Myocyte (in vitro differentiated cells): ENCODE measurements at regions not wholly inside any gene's neighbourhood (a gene's known extent, or its start where the extent isn't known, plus 50 kb on each side); places are given as distances from the start of the nearest gene placed in this dataset.
A peak's percentile ranks its signal among the peaks of the same experiment; 100 is the strongest.
"Not testable (repeated sequence)": the region's sequence is repeated elsewhere in the genome, so short reads cannot be mapped to it uniquely, and the experiment has no call there.

Experiments used
- DNase-seq: peaks from one replicate; pipeline ENCODE4 v3.0.0-alpha.2; 2012; ENCODE audit warnings: low read depth

DNA sequence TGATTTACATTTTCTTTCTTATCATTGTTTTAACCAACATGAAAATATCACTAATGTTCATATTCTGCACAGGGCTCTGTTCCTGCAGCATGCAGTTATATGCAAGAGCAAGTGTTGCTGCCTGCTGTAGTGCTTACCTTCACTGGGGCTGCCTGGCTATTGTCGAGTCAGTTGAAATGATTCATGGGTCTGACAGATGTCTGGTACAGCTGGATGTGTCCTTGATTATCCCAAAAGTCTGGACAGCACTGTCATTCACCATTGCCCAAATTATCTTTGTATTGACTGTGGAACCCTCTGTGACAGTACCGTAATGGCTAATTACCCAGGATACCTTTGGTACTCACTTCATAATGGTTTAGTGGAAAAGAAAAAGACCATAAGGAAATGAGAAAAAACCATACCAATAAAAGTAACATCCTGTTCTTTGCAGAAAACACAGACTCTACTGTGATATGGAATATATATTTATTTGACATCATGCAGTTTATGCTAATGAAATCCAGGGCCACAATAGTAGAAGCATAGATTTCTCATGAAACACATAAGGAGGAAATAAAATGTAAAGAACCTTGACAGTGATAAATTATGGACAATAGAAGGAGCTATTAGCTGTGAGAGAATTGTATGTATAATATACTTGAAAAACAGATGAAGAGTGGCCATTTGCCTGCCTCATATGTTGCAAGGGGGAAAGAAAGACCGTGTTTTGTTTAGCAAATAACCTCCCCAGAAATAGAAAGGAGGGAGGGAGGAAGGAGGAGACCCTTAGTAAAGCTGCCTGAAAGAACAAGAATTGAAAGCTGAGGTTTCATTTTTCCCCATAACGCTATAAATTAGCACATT, 249.8 kb upstream of the ATP5MC3 start:
- no peak for DNase-seq

- DNase-seq: no peak
Observed at GRCh38 chr2:175430236-175430635, 248.7 kb upstream of the ATP5MC3 start.

- DNase-seq: no peak
Observed at GRCh38 chr2:175418224-175418835, 236.8 kb upstream of the ATP5MC3 start.

DNA sequence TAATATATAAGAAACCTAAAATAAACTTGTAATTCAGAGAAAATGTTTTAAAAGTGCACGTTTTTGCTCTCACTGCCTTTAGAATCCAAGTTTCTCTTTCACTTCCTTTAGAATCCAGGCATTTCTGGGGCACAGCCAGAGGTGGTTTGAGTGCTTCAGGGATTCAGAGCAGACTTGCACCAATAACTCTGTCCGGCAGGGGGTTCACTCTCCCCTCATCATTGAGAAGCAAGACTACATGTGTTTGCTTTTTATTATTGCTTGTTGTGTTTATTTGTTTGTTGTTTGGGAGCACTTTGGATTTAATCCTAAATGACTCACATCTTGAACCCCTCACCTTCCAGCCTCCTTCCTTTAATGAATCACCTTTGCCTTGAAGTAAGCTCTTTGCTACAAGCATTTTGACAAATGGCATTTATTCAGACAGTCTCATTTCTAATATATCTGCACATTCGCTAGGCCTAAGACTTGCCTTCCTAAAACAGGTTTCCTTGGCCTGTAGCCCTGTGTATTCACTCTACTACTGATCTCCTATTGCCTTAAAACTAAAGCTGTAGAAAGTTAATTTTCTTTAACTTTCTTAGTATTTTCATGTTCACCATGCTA, 233.5 kb upstream of the ATP5MC3 start:
- DNase-seq: peak; percentile 57

- DNase-seq: no peak
Observed at GRCh38 chr2:175414191-175414881, 232.8 kb upstream of the ATP5MC3 start.

GRCh38 chr2:175410941-175411340, 229.4 kb upstream of the ATP5MC3 start:
- not testable (repeated sequence) for DNase-seq

- no peak for DNase-seq
Observed at GRCh38 chr2:175404839-175405238, 223.3 kb upstream of the ATP5MC3 start.

- DNase-seq: no peak
Observed at GRCh38 chr2:175403599-175404221, 222.2 kb upstream of the ATP5MC3 start.

GRCh38 chr2:175402571-175402970, 221.1 kb upstream of the ATP5MC3 start:
- DNase-seq: no peak

DNA sequence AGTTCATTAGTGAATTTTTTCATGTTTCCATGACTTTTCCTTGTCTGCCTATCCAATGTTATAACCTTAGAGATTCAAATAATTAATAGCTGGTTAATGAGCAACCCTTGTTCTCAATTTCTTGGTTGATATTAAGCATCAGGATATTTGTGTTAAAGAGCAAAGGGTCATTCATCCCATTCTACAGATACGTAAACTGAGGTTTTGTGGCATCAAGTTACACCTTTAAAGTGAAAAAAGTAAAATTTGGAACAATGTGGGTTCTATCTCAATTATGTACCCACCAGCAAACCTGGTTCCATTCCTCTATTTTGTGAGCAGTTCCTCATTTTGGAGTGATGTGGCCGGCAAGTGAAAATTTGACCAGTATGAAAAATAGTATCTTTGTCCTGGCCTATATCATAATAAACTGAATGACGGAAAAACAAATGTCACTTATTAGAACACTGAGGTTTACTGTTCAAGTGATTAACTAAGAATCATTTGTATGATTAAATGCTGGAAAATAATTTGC, 220.5 kb upstream of the ATP5MC3 start:
- DNase-seq: no peak

GRCh38 chr2:175400975-175401374, 219.5 kb upstream of the ATP5MC3 start:
- DNase-seq: no peak

DNA sequence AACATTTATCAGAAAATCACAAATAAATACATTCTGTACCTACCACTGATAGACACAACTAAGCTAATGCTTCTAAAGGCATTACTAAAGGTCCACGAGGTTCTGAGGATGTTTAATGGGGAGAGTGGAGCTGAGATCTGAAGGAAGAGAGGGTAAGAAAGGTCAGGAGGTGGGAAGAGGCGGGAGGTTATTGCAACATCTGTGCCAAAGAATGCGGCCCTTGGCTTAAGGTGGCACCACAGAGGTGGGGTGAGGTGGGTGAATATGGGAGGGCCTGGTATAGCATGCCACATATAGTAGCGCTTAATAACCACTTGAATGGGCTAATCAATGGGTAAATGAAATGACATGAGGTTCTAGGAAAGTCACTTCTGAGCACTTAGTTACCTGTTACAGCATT, 217.8 kb upstream of the ATP5MC3 start:
- DNase-seq: no peak

- no peak for DNase-seq
Observed at GRCh38 chr2:175398848-175399247, 217.3 kb upstream of the ATP5MC3 start.

- no peak for DNase-seq
Observed at GRCh38 chr2:175396696-175397095, 215.2 kb upstream of the ATP5MC3 start.

DNA sequence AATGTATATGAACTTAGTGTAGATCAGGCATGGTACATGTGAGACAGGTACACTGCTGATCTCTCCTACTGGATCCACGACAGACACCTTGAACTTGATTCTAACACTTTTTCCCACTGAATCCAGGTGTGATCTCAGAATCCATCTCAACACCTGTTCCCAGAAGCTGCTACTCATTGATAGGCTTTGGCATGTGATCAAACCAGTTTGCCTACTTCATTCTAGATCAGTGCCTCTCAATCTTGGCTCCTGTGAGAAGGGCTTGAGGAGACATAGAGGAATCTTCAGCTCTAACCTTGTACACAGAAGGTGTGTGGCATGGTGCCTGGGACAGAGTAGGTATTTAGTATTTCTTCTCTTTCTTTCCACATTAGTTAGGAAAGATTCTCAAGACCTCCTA, 212.3 kb upstream of the ATP5MC3 start:
- no peak for DNase-seq

- DNase-seq: no peak
Observed at GRCh38 chr2:175383286-175383685, 201.8 kb upstream of the ATP5MC3 start.

- no peak for DNase-seq
Observed at GRCh38 chr2:175373729-175374128, 192.2 kb upstream of the ATP5MC3 start.

GRCh38 chr2:175372704-175373701, 191.5 kb upstream of the ATP5MC3 start:
- peak; percentile 25 for DNase-seq

DNA sequence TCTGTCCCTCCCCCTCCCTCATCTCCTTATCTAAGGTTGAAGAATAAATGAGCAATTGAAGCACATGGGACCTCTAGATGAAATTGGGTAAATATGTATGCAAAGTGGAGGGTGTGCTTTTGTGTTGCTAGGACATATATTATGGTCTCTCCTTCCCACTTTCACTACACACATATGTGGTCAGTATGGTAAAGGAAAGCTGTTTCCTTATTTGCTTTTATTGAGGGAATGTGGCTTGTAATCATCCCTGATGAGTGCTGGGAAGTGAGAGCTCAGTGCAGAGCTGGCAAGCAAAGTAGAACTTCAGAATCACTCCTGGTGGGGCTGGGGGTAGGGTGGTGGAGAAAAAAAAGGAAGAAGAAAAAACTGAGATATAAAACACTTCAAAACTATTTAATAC, 189.9 kb upstream of the ATP5MC3 start:
- no peak for DNase-seq

- peak; percentile 50 for DNase-seq
Observed at GRCh38 chr2:175366815-175367214, 185.3 kb upstream of the ATP5MC3 start.
